Tibial nerve (tissue), 4 donors: ENCODE measurements at regions not wholly inside any gene's neighbourhood (a gene's known extent, or its start where the extent isn't known, plus 50 kb on each side); places are given as distances from the start of the nearest gene placed in this dataset.
"Not testable (repeated sequence)": the region's sequence is repeated elsewhere in the genome, so short reads cannot be mapped to it uniquely, and the experiment has no call there.

Experiments used
- DNase-seq, 2 donors: peaks; one replicate each; pipeline ENCODE4 v3.0.0-alpha.2; 2019; ENCODE audit warnings: low spot score in 2 of 2
- H3K27ac ChIP-seq, 4 donors: fragments of 200-600 bp; sonication (generic) in 3 of 4; one replicate each; pipeline ENCODE4 v1.5.1; 2017 to 2019; ENCODE audit warnings: mild to moderate bottlenecking in 1 of 4
- H3K27me3 ChIP-seq, 2 donors: fragments of 200-600 bp; sonication (generic) in 1 of 2; one replicate each; pipeline versions ENCODE4 v1.5.1 to v1.6.0; 2017 to 2019
- H3K36me3 ChIP-seq, 3 donors: fragments of 200-600 bp; sonication (generic); one replicate each; pipeline ENCODE4 v1.5.1; 2018 to 2019
- H3K4me1 ChIP-seq, 4 donors: fragments of 200-600 bp; sonication (generic) in 3 of 4; one replicate each; pipeline ENCODE4 v1.5.1; 2017 to 2019
- H3K4me3 ChIP-seq, 4 donors: fragments of 200-600 bp; sonication (generic) in 3 of 4; one replicate each; pipeline ENCODE4 v1.5.1; 2017 to 2019; ENCODE audit warnings: mild to moderate bottlenecking in 1 of 4, moderate library complexity in 1 of 4
- H3K9me3 ChIP-seq, 4 donors: fragments of 200-600 bp; sonication (generic) in 3 of 4; one replicate each; pipeline ENCODE4 v1.5.1; 2017 to 2019
- CTCF ChIP-seq, 5 experiments: fragments of 200-600 bp in 3 of 5; fragments of 450-650 bp in 2 of 5; sonication (generic) in 3 of 5; IDR thresholded peaks; one replicate each; pipeline ENCODE4 v1.5.1; 2016 to 2019; ENCODE audit warnings: antibody characterized with exemption in 5 of 5, mild to moderate bottlenecking in 3 of 5, moderate library complexity in 2 of 5
- EP300 ChIP-seq, 2 donors: sonication (generic); formaldehyde crosslinking; IDR thresholded peaks; one replicate each; pipeline ENCODE4 v1.6.1; 2017; ENCODE audit warnings: antibody characterized with exemption in 2 of 2, mild to moderate bottlenecking in 1 of 2
- POLR2A ChIP-seq, 2 donors: fragments of 450-650 bp; IDR thresholded peaks; one replicate each; pipeline ENCODE4 v1.6.1; 2017; ENCODE audit warnings: antibody characterized with exemption in 2 of 2, mild to moderate bottlenecking in 2 of 2, moderate library complexity in 2 of 2
- WGBS, 2 donors: methylation state at CpG; one replicate each; pipeline ENCODE4 v1.1.5; 2018; 5-methylcytosine and 5-hydroxymethylcytosine counted together

GRCh38 chr19:14283813-14284520 is 78.0 kb upstream of the ADGRL1 start:
- H3K36me3 ChIP-seq, H3K4me3 ChIP-seq, H3K9me3 ChIP-seq, H3K4me1 ChIP-seq, H3K27me3 ChIP-seq, H3K27ac ChIP-seq: not testable (repeated sequence)
- DNase-seq: peak in 1 of 2 donors; percentile 10
- WGBS, 2 donors: 38 to 40% methylated on average over 11 of the region's 11 CpGs

- not testable (repeated sequence) for H3K9me3 ChIP-seq, H3K27ac ChIP-seq, H3K27me3 ChIP-seq, H3K4me3 ChIP-seq, DNase-seq, H3K4me1 ChIP-seq, H3K36me3 ChIP-seq
- WGBS, 2 donors: 84 to 89% methylated on average over 4 of the region's 4 CpGs
Measured at GRCh38 chr19:14279270-14279669, 73.3 kb upstream of the ADGRL1 start.

- 95 to 97% methylated on average over 11 to 32 of the region's 32 CpGs for WGBS, 2 donors
- no peak for DNase-seq
- Histone ChIP-seq H3K4me1 (no peaks in the 10 kb centered on the region), H3K27me3 (peaks cover 0 to 9% of the 10 kb centered on the region in 2 donors), H3K9me3 (peaks cover 0 to 7% (median 0%) of the 10 kb centered on the region in 4 donors), H3K36me3 (no peaks in the 10 kb centered on the region), H3K4me3 (no peak overlapping the region), H3K27ac (no peak overlapping the region)
- no peak for TF ChIP-seq POLR2A (IDR thresholded peaks at IDR 0.05)
- no peak for TF ChIP-seq CTCF (IDR thresholded peaks at IDR 0.05)
- no peak for TF ChIP-seq EP300 (IDR thresholded peaks at IDR 0.05)
Measured at GRCh38 chr19:14277608-14278007, 71.6 kb upstream of the ADGRL1 start.

- not testable (repeated sequence) for H3K36me3 ChIP-seq, H3K27me3 ChIP-seq, H3K4me3 ChIP-seq, DNase-seq, H3K9me3 ChIP-seq, H3K4me1 ChIP-seq, H3K27ac ChIP-seq
- 69 to 73% methylated on average over 5 of the region's 5 CpGs for WGBS, 2 donors
Measured at GRCh38 chr19:14275823-14276222, 69.9 kb upstream of the ADGRL1 start.

GRCh38 chr19:14272623-14273022 is 66.7 kb upstream of the ADGRL1 start:
- peaks cover 0 to 7% (median 0%) of the 10 kb centered on the region in 4 donors for H3K9me3 ChIP-seq
- TF ChIP-seq EP300 (IDR thresholded peaks at IDR 0.05): no peak
- no peak overlapping the region for H3K27ac ChIP-seq
- no peak for DNase-seq
- no peaks in the 10 kb centered on the region for H3K4me1 ChIP-seq
- H3K4me3 ChIP-seq: no peak overlapping the region
- H3K36me3 ChIP-seq: no peaks in the 10 kb centered on the region
- 89 to 98% methylated on average over 4 of the region's 4 CpGs for WGBS, 2 donors
- H3K27me3 ChIP-seq: peaks cover 0 to 9% of the 10 kb centered on the region in 2 donors

GRCh38 chr19:14271840-14272239 is 65.9 kb upstream of the ADGRL1 start:
- Histone ChIP-seq H3K4me3 (no peak overlapping the region), H3K36me3 (no peaks in the 10 kb centered on the region), H3K27me3 (peaks cover 0 to 15% of the 10 kb centered on the region in 2 donors), H3K9me3 (peaks cover 0 to 7% (median 0%) of the 10 kb centered on the region in 4 donors), H3K27ac (no peak overlapping the region), H3K4me1 (no peaks in the 10 kb centered on the region)
- DNase-seq: no peak
- 19 to 20% methylated on average over 1 of the region's 1 CpG for WGBS, 2 donors
- TF ChIP-seq POLR2A (IDR thresholded peaks at IDR 0.05) (no peak), CTCF (IDR thresholded peaks at IDR 0.05) (no peak), EP300 (IDR thresholded peaks at IDR 0.05) (no peak)

GRCh38 chr19:14270557-14270956 is 64.6 kb upstream of the ADGRL1 start:
- H3K9me3 ChIP-seq, DNase-seq, H3K36me3 ChIP-seq, H3K27ac ChIP-seq, H3K4me1 ChIP-seq, H3K4me3 ChIP-seq: not testable (repeated sequence)
- 87 to 91% methylated on average over 4 of the region's 4 CpGs for WGBS, 2 donors
- H3K27me3 ChIP-seq: peaks cover 0 to 28% of the 10 kb centered on the region in 2 donors

- Histone ChIP-seq H3K27ac (no peak overlapping the region), H3K36me3 (no peaks in the 10 kb centered on the region), H3K4me1 (peaks cover 0 to 10% (median 0%) of the 10 kb centered on the region in 4 donors), H3K27me3 (peaks cover 0 to 29% of the 10 kb centered on the region in 2 donors), H3K9me3 (no peaks in the 10 kb centered on the region), H3K4me3 (no peak overlapping the region)
- no peak for DNase-seq
- TF ChIP-seq POLR2A (IDR thresholded peaks at IDR 0.05) (no peak), CTCF (IDR thresholded peaks at IDR 0.05) (no peak), EP300 (IDR thresholded peaks at IDR 0.05) (no peak)
- WGBS, 2 donors: 83 to 88% methylated on average over 4 to 6 of the region's 6 CpGs
Measured at GRCh38 chr19:14267224-14267741, 61.3 kb upstream of the ADGRL1 start.

- not testable (repeated sequence) for H3K4me1 ChIP-seq, H3K9me3 ChIP-seq, H3K4me3 ChIP-seq, H3K27ac ChIP-seq, H3K36me3 ChIP-seq, DNase-seq
- peaks cover 0 to 29% of the 10 kb centered on the region in 2 donors for H3K27me3 ChIP-seq
- 84 to 86% methylated on average over 4 of the region's 4 CpGs for WGBS, 2 donors
Measured at GRCh38 chr19:14266208-14266607, 60.2 kb upstream of the ADGRL1 start.
